Uterus (tissue), 2 donors: ENCODE measurements at regions not wholly inside any gene's neighbourhood (a gene's known extent, or its start where the extent isn't known, plus 50 kb on each side); places are given as distances from the start of the nearest gene placed in this dataset.
"Not testable (repeated sequence)": the region's sequence is repeated elsewhere in the genome, so short reads cannot be mapped to it uniquely, and the experiment has no call there.

Experiments used
- POLR2A ChIP-seq, 2 donors: fragments of 450-650 bp; IDR thresholded peaks; one replicate each; pipeline ENCODE4 v1.6.1; 2016; ENCODE audit warnings: antibody characterized with exemption in 2 of 2, mild to moderate bottlenecking in 1 of 2, moderate library complexity in 1 of 2
- TF ChIP-seq, protein P1 (sequence below), 4 experiments: fragments of 200-600 bp in 2 of 4; fragments of 450-650 bp in 2 of 4; sonication (generic) in 2 of 4; IDR thresholded peaks; one replicate each; pipeline ENCODE4 v1.5.1; 2016 to 2019; ENCODE audit warnings: antibody characterized with exemption in 4 of 4, mild to moderate bottlenecking in 2 of 4, moderate library complexity in 1 of 4

DNA sequence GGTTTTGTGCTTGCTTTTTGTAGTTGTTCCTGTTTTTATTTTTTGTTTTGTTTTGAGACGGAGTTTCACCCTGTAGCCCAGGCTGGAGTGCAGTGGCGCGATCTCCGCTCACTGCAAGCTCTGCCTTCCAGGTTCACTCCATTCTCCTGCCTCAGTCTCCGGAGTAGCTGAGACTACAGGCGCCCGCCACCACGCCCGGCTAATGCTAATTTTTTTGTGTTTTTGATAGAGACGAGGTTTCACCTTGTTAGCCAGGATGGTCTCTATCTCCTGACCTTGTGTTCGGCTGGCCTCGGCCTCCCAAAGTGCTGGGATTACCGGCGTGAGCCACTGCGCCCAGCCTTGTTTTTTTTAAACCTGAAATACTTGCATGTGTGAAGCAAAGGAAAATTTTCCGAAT lies 908.8 kb upstream of the PIK3C3 start:
- TF ChIP-seq, protein P1, sequence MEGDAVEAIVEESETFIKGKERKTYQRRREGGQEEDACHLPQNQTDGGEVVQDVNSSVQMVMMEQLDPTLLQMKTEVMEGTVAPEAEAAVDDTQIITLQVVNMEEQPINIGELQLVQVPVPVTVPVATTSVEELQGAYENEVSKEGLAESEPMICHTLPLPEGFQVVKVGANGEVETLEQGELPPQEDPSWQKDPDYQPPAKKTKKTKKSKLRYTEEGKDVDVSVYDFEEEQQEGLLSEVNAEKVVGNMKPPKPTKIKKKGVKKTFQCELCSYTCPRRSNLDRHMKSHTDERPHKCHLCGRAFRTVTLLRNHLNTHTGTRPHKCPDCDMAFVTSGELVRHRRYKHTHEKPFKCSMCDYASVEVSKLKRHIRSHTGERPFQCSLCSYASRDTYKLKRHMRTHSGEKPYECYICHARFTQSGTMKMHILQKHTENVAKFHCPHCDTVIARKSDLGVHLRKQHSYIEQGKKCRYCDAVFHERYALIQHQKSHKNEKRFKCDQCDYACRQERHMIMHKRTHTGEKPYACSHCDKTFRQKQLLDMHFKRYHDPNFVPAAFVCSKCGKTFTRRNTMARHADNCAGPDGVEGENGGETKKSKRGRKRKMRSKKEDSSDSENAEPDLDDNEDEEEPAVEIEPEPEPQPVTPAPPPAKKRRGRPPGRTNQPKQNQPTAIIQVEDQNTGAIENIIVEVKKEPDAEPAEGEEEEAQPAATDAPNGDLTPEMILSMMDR (IDR thresholded peaks at IDR 0.05): not testable (repeated sequence)
- not testable (repeated sequence) for TF ChIP-seq POLR2A (IDR thresholded peaks at IDR 0.05)
